CD4-positive, alpha-beta T cell treated with Interferon gamma for 1 hour (primary cell): ENCODE measurements at regions not wholly inside any gene's neighbourhood (a gene's known extent, or its start where the extent isn't known, plus 50 kb on each side); places are given as distances from the start of the nearest gene placed in this dataset.

Experiments used
- DNase-seq: peaks from one replicate; pipeline ENCODE4 v3.0.0-alpha.2; 2020

GRCh38 chr3:7793786-7794185 is 707.8 kb upstream of the LMCD1 start:
- no peak for DNase-seq

GRCh38 chr3:7798276-7798675 is 703.3 kb upstream of the LMCD1 start:
- DNase-seq = no peak

GRCh38 chr3:7800006-7800780 is 701.4 kb upstream of the LMCD1 start:
- DNase-seq = no peak

GRCh38 chr3:7812490-7812889 is 689.1 kb upstream of the LMCD1 start:
- no peak for DNase-seq

GRCh38 chr3:7813365-7813764 is 688.3 kb upstream of the LMCD1 start:
- no peak for DNase-seq

- DNase-seq = no peak
Measured at GRCh38 chr3:7817239-7817638, 684.4 kb upstream of the LMCD1 start.

GRCh38 chr3:7820969-7821368 is 680.7 kb upstream of the LMCD1 start:
- DNase-seq = no peak

- no peak for DNase-seq
Measured at GRCh38 chr3:7821858-7822257, 679.8 kb upstream of the LMCD1 start.

GRCh38 chr3:7841451-7841850 is 660.2 kb upstream of the LMCD1 start:
- no peak for DNase-seq

- no peak for DNase-seq
Measured at GRCh38 chr3:7843441-7843840, 658.2 kb upstream of the LMCD1 start.

- DNase-seq = no peak
Measured at GRCh38 chr3:7847021-7847420, 654.6 kb upstream of the LMCD1 start.

GRCh38 chr3:7847521-7847920 is 654.1 kb upstream of the LMCD1 start:
- DNase-seq = no peak

GRCh38 chr3:7854266-7854665 is 647.4 kb upstream of the LMCD1 start:
- no peak for DNase-seq

- no peak for DNase-seq
Measured at GRCh38 chr3:7854721-7855120, 646.9 kb upstream of the LMCD1 start.

- no peak for DNase-seq
Measured at GRCh38 chr3:7865611-7866010, 636.0 kb upstream of the LMCD1 start.

- DNase-seq = no peak
Measured at GRCh38 chr3:7867587-7867986, 634.0 kb upstream of the LMCD1 start.

- DNase-seq = no peak
Measured at GRCh38 chr3:7871003-7871560, 630.5 kb upstream of the LMCD1 start.

- no peak for DNase-seq
Measured at GRCh38 chr3:7874116-7874515, 627.5 kb upstream of the LMCD1 start.

GRCh38 chr3:7875925-7876324 is 625.7 kb upstream of the LMCD1 start:
- DNase-seq = no peak

- DNase-seq = peak; percentile 27
Measured at GRCh38 chr3:7876741-7877297, 624.8 kb upstream of the LMCD1 start.

GRCh38 chr3:7877312-7877711 is 624.3 kb upstream of the LMCD1 start:
- no peak for DNase-seq

- no peak for DNase-seq
Measured at GRCh38 chr3:7879572-7879971, 622.1 kb upstream of the LMCD1 start.

- DNase-seq = no peak
Measured at GRCh38 chr3:7881946-7882345, 619.7 kb upstream of the LMCD1 start.

GRCh38 chr3:7897655-7898054 is 604.0 kb upstream of the LMCD1 start:
- no peak for DNase-seq

- DNase-seq = no peak
Measured at GRCh38 chr3:7913283-7913682, 588.3 kb upstream of the LMCD1 start.
